WTC11 (cell line): ENCODE measurements at regions not wholly inside any gene's neighbourhood (a gene's known extent, or its start where the extent isn't known, plus 50 kb on each side); places are given as distances from the start of the nearest gene placed in this dataset.

Experiments
- ATAC-seq: fragments of 200-7000 bp; cut with Tn5 transposase; 2 replicates; pipeline ENCODE4 v1.10.0; 2021; ENCODE audit warnings: mild to moderate bottlenecking, moderate library complexity
- CTCF ChIA-PET: fragments of 300-600 bp; sonication (Branson Sonifier 250); formaldehyde crosslinking; loops from one replicate; lab custom pipeline; 2021; ENCODE audit warnings: antibody characterized with exemption; lab: Charles Lee
- POLR2A ChIA-PET: fragments of 350-600 bp; sonication (Branson Sonifier 250); formaldehyde crosslinking; loops from one replicate; lab custom pipeline; 2021; ENCODE audit warnings: antibody characterized with exemption; lab: Charles Lee
- DNase-seq: peaks from one replicate; pipeline ENCODE4 v3.0.0; 2021; ENCODE audit warnings: low spot score
- H3K27ac Mint-ChIP-seq: 2 replicates; pipeline ENCODE4 v1.8.0; 2021; ENCODE audit warnings: mixed read lengths
- H3K27me3 Mint-ChIP-seq: 2 replicates; pipeline ENCODE4 v1.8.0; 2021; ENCODE audit warnings: low read depth, mild to moderate bottlenecking, moderate library complexity, mixed read lengths
- H3K36me3 Mint-ChIP-seq: 2 replicates; pipeline ENCODE4 v1.8.0; 2021; ENCODE audit warnings: mixed read lengths
- H3K4me1 Mint-ChIP-seq: 2 replicates; pipeline ENCODE4 v1.8.0; 2022; ENCODE audit warnings: mixed read lengths
- H3K4me3 Mint-ChIP-seq: 2 replicates; pipeline ENCODE4 v1.8.0; 2021; ENCODE audit warnings: mild to moderate bottlenecking, moderate library complexity, mixed read lengths
- H3K9me3 Mint-ChIP-seq: 2 replicates; pipeline ENCODE4 v1.8.0; 2021; ENCODE audit warnings: mixed read lengths
- ATF1 ChIP-seq: sonication (generic); formaldehyde crosslinking; IDR thresholded peaks from 2 replicates; pipeline ENCODE4 v1.8.1; 2023; ENCODE audit warnings: mild to moderate bottlenecking, moderate library complexity, missing genetic modification reagents
- CREB1 ChIP-seq: sonication (generic); formaldehyde crosslinking; IDR thresholded peaks from 2 replicates; pipeline ENCODE4 v1.8.0; 2023; ENCODE audit warnings: mild to moderate bottlenecking, missing genetic modification reagents
- CREM ChIP-seq: sonication (generic); formaldehyde crosslinking; IDR thresholded peaks from 2 replicates; pipeline ENCODE4 v1.8.1; 2022; ENCODE audit warnings: mild to moderate bottlenecking, missing genetic modification reagents, moderate library complexity
- CTCF ChIP-seq: fragments of 200-600 bp; IDR thresholded peaks from 2 replicates; pipeline ENCODE4 v1.8.0; 2022; ENCODE audit warnings: antibody characterized with exemption
- ERG ChIP-seq: fragments of 250-450 bp; sonication (Bioruptor Pico); IDR thresholded peaks from 2 replicates; pipeline ENCODE4 v1.8.0; 2021; ENCODE audit warnings: mild to moderate bottlenecking
- FOXP1 ChIP-seq: sonication (generic); formaldehyde crosslinking; IDR thresholded peaks from 2 replicates; pipeline ENCODE4 v1.8.0; 2022; ENCODE audit warnings: missing genetic modification reagents, mild to moderate bottlenecking, moderate library complexity, borderline replicate concordance
- GABPB1 ChIP-seq: sonication (generic); formaldehyde crosslinking; IDR thresholded peaks from 2 replicates; pipeline ENCODE4 v1.8.1; 2023; ENCODE audit warnings: mild to moderate bottlenecking, missing genetic modification reagents
- IRF2 ChIP-seq: sonication (generic); formaldehyde crosslinking; IDR thresholded peaks from 2 replicates; pipeline ENCODE4 v1.8.0; 2022; ENCODE audit warnings: low read depth, missing genetic modification reagents, borderline replicate concordance
- JUN ChIP-seq: sonication (generic); formaldehyde crosslinking; IDR thresholded peaks from 2 replicates; pipeline ENCODE4 v1.8.0; 2023; ENCODE audit warnings: mild to moderate bottlenecking, missing genetic modification reagents
- NFE2L1 ChIP-seq: sonication (generic); formaldehyde crosslinking; IDR thresholded peaks from 2 replicates; pipeline ENCODE4 v1.8.1; 2023; ENCODE audit warnings: missing genetic modification reagents
- PRRX2 ChIP-seq: fragments of 250-450 bp; sonication (Bioruptor Pico); IDR thresholded peaks from 2 replicates; pipeline ENCODE4 v1.8.0; 2021; ENCODE audit warnings: mild to moderate bottlenecking
- SOX15 ChIP-seq: fragments of 250-450 bp; sonication (Bioruptor Pico); IDR thresholded peaks from 2 replicates; pipeline ENCODE4 v1.9.0; 2021; ENCODE audit warnings: mild to moderate bottlenecking
- TCF7 ChIP-seq: sonication (generic); formaldehyde crosslinking; IDR thresholded peaks from 2 replicates; pipeline ENCODE4 v1.8.0; 2022; ENCODE audit warnings: mild to moderate bottlenecking, low read depth, missing genetic modification reagents, moderate library complexity
- TEAD1 ChIP-seq: sonication (generic); formaldehyde crosslinking; IDR thresholded peaks from 2 replicates; pipeline ENCODE4 v1.8.0; 2022; ENCODE audit warnings: mild to moderate bottlenecking, missing genetic modification reagents
- TP53 ChIP-seq: sonication (generic); formaldehyde crosslinking; IDR thresholded peaks from 2 replicates; pipeline ENCODE4 v1.8.1; 2023; ENCODE audit warnings: mild to moderate bottlenecking, missing genetic modification reagents
- ZBTB43 ChIP-seq: sonication (generic); formaldehyde crosslinking; IDR thresholded peaks from 2 replicates; pipeline ENCODE4 v1.8.1; 2023; ENCODE audit warnings: mild to moderate bottlenecking, missing genetic modification reagents
- ZNF281 ChIP-seq: sonication (generic); formaldehyde crosslinking; IDR thresholded peaks from 2 replicates; pipeline ENCODE4 v1.8.0; 2023; ENCODE audit warnings: mild to moderate bottlenecking, missing genetic modification reagents
- ZNF396 ChIP-seq: fragments of 250-450 bp; sonication (Bioruptor Pico); IDR thresholded peaks from 2 replicates; pipeline ENCODE4 v1.8.0; 2021; ENCODE audit warnings: mild to moderate bottlenecking, moderate library complexity, borderline replicate concordance
- TF ChIP-seq, protein P1 (sequence below): sonication (generic); formaldehyde crosslinking; IDR thresholded peaks from 2 replicates; pipeline ENCODE4 v1.8.1; 2023; ENCODE audit warnings: mild to moderate bottlenecking, missing genetic modification reagents, borderline replicate concordance
- TF ChIP-seq, protein P2 (sequence below): sonication (generic); formaldehyde crosslinking; IDR thresholded peaks from 2 replicates; pipeline ENCODE4 v1.8.1; 2023; ENCODE audit warnings: mild to moderate bottlenecking, missing genetic modification reagents

DNA sequence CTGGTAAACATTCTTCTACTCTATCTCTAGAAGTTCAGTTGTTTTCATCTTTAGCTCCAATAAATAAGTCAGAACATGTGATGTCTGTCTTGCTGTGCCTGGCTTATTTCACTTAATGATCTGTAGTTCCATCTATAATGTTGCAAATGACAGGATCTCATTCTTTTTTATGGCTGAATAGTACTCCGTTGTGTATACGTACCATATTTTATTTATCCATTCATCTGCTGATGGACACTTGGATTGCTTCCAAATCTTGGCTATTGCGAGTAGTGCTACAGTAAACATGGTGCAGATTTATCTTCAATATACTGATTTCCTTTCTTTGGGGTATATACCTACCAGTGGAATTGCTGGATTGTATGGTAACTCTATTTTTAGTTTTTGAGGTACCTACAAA, 124.4 kb downstream of the ZNF33B start (continued):
- TF ChIP-seq TP53 (CRISPR knock-in tag) = no peak
- TF ChIP-seq CREB1 = no peak

- TF ChIP-seq NFE2L1 (CRISPR knock-in tag) = no peak
- no peak for TF ChIP-seq JUN (CRISPR knock-in tag)
- no peak for TF ChIP-seq ZNF281 (CRISPR knock-in tag)
- CTCF ChIA-PET = no interaction called here
- DNase-seq = no peak
- H3K4me3 Mint-ChIP-seq = no peak overlapping the region
- peaks cover 62% of the 10 kb centered on the region for H3K36me3 Mint-ChIP-seq
- no peaks in the 10 kb centered on the region for H3K4me1 Mint-ChIP-seq
- no peak for ATAC-seq
- H3K9me3 Mint-ChIP-seq = peaks cover 92% of the 10 kb centered on the region
- H3K27me3 Mint-ChIP-seq = peaks cover 4% of the 10 kb centered on the region
- POLR2A ChIA-PET = no interaction called here
- H3K27ac Mint-ChIP-seq = no peak overlapping the region
Measured at GRCh38 chr10:42491801-42492200, 146.6 kb downstream of the ZNF33B start.

- Mint-ChIP-seq H3K4me1 (no peaks in the 10 kb centered on the region), H3K27me3 (peaks cover 4% of the 10 kb centered on the region), H3K4me3 (no peak overlapping the region), H3K36me3 (peaks cover 65% of the 10 kb centered on the region), H3K9me3 (peaks cover 95% of the 10 kb centered on the region), H3K27ac (no peak overlapping the region)
- ChIA-PET CTCF (no interaction called here), POLR2A (no interaction called here)
- ATAC-seq (no peak), DNase-seq (no peak)
- no peak for TF ChIP-seq ATF1 (CRISPR knock-in tag)
- TF ChIP-seq TEAD1 (CRISPR knock-in tag) = no peak
- TF ChIP-seq GABPB1 = no peak
- TF ChIP-seq ERG = no peak
- TF ChIP-seq FOXP1 = no peak
- TF ChIP-seq CREB1 = no peak
- TF ChIP-seq ZBTB43 (CRISPR knock-in tag) = no peak
- TF ChIP-seq CTCF = no peak
- TF ChIP-seq SOX15 (CRISPR knock-in tag) = no peak
- TF ChIP-seq PRRX2 = no peak
- TF ChIP-seq, protein P1, sequence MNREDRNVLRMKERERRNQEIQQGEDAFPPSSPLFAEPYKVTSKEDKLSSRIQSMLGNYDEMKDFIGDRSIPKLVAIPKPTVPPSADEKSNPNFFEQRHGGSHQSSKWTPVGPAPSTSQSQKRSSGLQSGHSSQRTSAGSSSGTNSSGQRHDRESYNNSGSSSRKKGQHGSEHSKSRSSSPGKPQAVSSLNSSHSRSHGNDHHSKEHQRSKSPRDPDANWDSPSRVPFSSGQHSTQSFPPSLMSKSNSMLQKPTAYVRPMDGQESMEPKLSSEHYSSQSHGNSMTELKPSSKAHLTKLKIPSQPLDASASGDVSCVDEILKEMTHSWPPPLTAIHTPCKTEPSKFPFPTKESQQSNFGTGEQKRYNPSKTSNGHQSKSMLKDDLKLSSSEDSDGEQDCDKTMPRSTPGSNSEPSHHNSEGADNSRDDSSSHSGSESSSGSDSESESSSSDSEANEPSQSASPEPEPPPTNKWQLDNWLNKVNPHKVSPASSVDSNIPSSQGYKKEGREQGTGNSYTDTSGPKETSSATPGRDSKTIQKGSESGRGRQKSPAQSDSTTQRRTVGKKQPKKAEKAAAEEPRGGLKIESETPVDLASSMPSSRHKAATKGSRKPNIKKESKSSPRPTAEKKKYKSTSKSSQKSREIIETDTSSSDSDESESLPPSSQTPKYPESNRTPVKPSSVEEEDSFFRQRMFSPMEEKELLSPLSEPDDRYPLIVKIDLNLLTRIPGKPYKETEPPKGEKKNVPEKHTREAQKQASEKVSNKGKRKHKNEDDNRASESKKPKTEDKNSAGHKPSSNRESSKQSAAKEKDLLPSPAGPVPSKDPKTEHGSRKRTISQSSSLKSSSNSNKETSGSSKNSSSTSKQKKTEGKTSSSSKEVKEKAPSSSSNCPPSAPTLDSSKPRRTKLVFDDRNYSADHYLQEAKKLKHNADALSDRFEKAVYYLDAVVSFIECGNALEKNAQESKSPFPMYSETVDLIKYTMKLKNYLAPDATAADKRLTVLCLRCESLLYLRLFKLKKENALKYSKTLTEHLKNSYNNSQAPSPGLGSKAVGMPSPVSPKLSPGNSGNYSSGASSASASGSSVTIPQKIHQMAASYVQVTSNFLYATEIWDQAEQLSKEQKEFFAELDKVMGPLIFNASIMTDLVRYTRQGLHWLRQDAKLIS (CRISPR knock-in tag) = no peak
- TF ChIP-seq ZNF396 = no peak
- no peak for TF ChIP-seq CREM
- TF ChIP-seq, protein P2, sequence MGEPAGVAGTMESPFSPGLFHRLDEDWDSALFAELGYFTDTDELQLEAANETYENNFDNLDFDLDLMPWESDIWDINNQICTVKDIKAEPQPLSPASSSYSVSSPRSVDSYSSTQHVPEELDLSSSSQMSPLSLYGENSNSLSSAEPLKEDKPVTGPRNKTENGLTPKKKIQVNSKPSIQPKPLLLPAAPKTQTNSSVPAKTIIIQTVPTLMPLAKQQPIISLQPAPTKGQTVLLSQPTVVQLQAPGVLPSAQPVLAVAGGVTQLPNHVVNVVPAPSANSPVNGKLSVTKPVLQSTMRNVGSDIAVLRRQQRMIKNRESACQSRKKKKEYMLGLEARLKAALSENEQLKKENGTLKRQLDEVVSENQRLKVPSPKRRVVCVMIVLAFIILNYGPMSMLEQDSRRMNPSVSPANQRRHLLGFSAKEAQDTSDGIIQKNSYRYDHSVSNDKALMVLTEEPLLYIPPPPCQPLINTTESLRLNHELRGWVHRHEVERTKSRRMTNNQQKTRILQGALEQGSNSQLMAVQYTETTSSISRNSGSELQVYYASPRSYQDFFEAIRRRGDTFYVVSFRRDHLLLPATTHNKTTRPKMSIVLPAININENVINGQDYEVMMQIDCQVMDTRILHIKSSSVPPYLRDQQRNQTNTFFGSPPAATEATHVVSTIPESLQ (CRISPR knock-in tag) = no peak
- TF ChIP-seq IRF2 (CRISPR knock-in tag) = no peak
- no peak for TF ChIP-seq TCF7
Measured at GRCh38 chr10:42491001-42491592, 147.3 kb downstream of the ZNF33B start.
